GM21360 (cell line): ENCODE measurements at regions not wholly inside any gene's neighbourhood (a gene's known extent, or its start where the extent isn't known, plus 50 kb on each side); places are given as distances from the start of the nearest gene placed in this dataset.

Experiments used
- ATAC-seq: cut with Tn5 transposase; IDR thresholded peaks from one replicate; pipeline ENCODE4 v1.9.1; 2021; ENCODE audit warnings: mild to moderate bottlenecking, moderate library complexity; ENCODE audit not compliant: unreplicated experiment

DNA sequence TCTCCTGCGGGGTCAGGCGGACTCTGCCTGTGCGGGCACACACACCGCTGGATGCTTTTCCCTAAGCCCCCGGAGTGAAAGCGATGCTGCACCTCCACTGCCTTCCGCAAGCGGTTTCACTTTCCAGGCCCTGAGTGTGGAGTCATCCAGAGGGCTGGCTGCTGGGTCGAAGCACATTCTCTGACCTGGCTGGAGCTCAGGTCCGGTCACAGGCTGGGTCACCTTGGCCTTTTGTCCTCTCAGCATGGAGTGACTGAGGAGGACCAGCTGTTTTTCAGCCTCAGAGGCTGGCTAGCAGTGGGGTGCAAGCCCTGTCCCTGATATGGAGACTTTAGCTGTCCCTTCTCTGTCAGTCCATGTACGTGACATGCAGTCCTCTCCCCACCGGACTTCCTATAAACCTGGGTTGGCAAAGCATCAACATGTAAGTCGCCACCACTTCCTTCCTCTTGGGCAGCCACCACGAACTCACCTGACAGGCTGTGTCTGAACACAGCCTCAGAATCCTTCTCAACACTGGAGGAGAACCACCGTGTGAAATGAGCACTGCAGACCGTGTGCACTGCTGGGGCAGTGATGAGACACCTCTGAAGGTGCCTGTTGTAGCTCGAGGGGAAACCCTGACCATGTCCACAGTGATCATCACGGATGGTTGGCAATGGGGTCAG is 51.3 kb downstream of the GADD45G start:
- no peak for ATAC-seq

- ATAC-seq: no peak
These were observed 52.5 kb downstream of the GADD45G start for GRCh38 chr9:89657295-89657694.

DNA sequence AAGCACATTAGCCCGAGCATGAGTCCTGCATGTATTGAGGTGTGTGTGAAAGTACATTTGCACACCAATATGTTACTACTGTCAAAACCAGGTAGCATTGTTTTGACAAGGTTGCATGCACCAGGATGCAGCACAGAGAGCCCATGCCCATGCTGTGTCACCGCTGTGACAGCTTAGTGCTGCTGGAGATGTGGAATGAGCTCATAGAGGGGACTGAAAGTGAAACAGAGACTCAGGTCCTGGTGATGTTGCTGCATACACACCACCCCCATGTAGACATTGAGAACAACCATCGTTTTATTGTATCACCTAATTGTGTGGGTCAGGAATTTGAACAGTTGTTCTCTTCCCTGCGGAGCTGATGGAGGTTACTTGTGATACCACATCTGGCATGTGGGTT is 53.0 kb downstream of the GADD45G start:
- ATAC-seq: no peak

DNA sequence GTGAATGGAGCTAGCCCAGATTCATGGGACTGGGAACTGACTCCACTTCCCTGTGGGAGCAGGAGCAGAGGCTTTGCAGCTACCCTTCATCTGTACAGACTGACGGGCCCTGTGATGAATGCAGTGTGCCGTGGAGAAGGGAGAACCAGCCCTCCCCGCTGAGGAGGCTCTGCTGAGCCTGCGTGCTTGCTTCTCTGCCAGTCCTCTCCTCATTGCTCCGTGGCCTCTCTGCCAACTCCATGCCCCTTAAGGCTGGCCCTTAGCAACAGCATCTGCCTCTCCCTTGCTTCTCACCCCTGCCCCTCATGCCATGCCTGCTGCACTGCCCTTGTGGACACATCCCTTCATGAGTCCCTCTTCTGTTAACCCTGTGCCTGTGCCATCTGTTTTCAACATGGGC is 53.6 kb downstream of the GADD45G start:
- ATAC-seq: no peak

DNA sequence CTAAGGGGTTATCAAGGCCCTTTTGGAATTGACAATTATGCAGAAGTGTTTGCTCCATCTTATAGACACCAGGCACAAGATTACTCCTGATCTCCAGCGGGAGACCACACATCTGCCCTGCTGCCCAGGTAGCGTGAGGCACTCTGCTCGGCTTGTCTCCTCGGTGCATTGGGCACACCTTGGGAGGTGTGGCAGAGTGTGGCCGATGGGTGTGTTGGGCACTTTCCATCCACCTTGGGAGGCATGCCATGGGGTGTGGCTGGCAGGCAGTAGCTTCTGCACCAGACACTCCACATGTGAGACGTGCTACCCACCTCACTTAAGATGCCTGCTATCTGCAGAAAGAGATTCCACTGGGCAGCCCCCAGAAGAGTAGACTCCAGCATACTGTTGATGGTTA is 54.1 kb downstream of the GADD45G start:
- ATAC-seq: no peak

- no peak for ATAC-seq
These were observed 54.7 kb downstream of the GADD45G start for GRCh38 chr9:89659473-89659872.

GRCh38 chr9:89659891-89660685 is 55.3 kb downstream of the GADD45G start:
- ATAC-seq: no peak

DNA sequence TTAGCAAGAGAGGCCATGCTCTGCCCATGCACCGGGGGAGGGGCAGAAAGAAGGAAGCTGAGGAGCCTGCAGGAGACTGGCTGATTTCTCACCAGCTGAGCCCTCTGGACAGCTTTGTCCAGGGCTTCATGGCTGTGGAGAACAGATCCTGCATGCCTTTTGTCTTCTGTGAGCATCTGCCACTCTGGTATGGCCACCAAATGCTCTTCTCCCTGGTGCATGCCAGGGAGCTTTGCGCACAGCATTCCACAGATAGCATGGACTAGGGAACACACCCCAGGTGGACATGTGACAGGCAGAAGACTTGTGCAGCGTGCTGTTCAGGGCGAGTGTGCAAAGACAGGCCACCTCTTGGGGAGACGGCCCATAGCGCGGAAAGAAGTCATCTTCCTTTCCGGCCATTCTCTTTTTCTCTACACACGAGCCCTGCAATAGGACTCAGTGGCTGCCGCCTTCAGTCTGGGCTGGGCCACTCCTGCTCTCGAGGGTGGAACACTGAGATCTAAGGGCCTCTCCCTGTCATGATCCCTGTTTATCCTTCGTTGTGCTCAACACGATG is 56.7 kb downstream of the GADD45G start:
- no peak for ATAC-seq

GRCh38 chr9:89661956-89662717 is 57.3 kb downstream of the GADD45G start:
- no peak for ATAC-seq

DNA sequence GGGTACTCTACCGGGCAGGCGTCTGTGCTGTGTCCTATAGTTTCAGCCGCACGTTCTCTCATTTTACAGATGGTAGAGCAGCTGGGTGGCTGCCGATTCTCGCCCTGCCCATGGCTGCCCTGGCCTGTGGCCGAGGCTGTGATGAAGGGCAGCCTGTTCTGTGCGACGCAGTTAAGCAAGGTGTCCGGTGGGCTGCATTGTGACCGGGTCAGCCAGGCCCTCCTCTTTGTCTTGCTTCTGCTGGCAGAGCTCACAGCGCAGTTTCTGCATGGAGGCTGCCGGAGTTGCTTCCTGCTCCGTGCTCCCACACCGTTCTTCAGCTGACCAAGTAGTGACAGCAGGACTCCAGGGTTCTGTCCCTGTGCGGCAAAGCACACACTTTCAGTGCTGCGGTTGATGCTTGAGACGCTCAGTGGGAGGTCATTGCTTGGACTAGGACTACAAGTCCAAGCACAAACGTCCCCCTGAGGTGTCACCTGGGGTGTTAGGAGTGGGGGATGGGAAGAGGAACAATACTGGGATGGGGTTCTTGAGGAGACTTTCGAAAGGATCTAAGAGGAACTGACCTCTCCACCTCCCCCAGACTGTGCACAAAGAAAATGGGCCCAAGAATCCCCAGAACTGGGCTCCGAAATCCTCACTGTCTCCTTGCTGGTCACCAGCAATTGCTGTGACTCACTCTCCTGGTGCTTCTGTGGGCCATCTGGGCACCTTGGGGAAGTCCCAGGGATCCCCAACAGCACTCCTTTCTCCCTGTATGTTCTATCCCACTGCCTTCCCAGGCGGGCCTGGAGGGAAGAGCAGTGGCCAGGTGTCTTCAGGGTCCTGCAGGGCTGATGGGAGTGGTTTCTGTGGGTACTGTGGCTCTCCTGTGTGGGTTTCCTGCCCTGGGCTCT is 58.2 kb downstream of the GADD45G start:
- no peak for ATAC-seq

DNA sequence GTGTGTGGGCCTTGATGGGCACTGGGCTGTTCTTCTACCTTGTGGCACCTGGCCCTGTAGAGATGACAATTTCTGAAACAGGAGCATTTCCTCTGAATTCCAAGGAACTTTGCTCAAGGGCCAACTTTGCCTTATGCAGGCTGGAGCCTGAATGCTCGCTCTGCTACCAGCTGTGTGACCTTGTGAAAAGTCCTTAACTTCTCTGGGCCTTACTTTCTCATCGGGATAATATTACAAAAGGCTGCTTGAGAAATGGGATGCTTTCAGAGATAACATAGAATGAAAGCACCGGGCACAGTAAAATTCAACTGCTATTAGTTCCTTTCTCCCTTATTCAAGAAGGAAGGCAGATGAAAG is 58.8 kb downstream of the GADD45G start:
- no peak for ATAC-seq

GRCh38 chr9:89664010-89664409 is 59.2 kb downstream of the GADD45G start:
- ATAC-seq: no peak

DNA sequence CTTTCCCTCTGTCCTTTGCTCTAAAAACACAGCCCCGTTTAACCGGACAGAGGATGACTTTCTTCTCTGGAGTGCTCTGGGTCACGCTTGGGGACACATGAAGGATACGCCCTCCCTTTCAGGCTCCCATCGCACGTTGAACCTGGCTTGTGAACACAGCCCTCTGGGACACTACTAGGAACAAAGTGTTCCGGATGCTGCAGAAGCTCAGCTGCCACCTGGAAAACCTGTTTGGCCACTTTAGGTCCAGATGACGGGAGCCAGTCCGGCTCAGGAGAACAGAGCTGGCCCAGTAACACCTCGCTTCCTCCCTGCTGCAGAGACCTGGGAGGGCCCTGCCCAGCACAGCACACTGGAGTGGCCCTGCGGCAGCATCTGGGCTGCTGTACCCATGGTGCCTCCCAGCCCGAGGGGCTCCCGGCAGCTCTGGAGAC is 60.1 kb downstream of the GADD45G start:
- no peak for ATAC-seq

DNA sequence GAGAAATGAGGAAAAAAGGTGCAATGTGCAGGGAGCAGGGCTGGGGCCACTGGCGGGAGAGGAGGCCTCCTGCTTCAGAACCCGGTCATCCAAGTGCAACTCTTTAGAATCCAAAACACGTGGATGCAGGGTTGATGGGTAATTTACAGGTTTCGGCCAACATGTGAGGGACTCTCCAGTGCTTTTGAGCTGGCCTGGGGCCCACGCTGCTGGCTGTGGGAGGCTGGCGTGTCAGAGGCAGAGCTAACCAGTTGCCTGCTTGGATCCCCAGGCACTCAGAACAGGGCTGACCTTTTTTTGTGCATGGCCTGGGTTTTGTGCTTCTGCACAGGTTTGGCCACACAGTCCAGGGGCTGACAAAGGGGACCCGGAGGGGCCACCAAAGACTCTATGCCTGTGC is 61.6 kb downstream of the GADD45G start:
- no peak for ATAC-seq

GRCh38 chr9:89666950-89667349 is 62.1 kb downstream of the GADD45G start:
- no peak for ATAC-seq

GRCh38 chr9:89667726-89668125 is 62.9 kb downstream of the GADD45G start:
- ATAC-seq: no peak

GRCh38 chr9:89668216-89668865 is 63.5 kb downstream of the GADD45G start:
- ATAC-seq: no peak

DNA sequence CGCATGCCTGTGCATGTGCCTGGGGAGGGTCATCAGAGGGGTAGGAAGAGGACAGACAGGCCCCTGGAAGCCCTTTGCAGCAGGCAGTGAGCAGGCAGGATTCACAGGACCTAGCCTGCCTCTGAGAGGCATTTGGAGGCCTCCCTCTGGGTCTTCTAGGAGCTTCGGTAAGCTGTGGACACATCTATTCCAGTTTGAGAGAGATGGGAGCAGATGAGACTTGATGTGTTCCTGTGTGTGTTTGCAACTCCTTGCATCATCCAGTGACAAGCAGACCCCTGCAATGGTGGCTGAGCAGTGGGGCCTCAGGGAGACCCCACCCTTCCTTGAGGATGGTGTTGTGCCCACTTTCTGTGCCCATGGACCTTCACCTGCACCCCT is 64.0 kb downstream of the GADD45G start:
- no peak for ATAC-seq

- ATAC-seq: no peak
These were observed 64.6 kb downstream of the GADD45G start for GRCh38 chr9:89669361-89669842.

GRCh38 chr9:89670114-89670513 is 65.3 kb downstream of the GADD45G start:
- ATAC-seq: no peak
